Uterus (tissue), 3 donors: ENCODE measurements at regions not wholly inside any gene's neighbourhood (a gene's known extent, or its start where the extent isn't known, plus 50 kb on each side); places are given as distances from the start of the nearest gene placed in this dataset.

ENCODE experiments used
- DNase-seq, 2 donors: peaks; one replicate each; pipeline ENCODE4 v3.0.0-alpha.2; 2019 to 2020
- H3K27ac ChIP-seq, 2 donors: fragments of 200-600 bp; sonication (generic); 1 replicate in 1 of 2; 2 replicates in 1 of 2; pipeline ENCODE4 v1.5.1; 2016 to 2018
- H3K27me3 ChIP-seq, 2 donors: fragments of 200-600 bp; sonication (generic); one replicate each; pipeline ENCODE4 v1.5.1; 2018 to 2019; ENCODE audit warnings: control low read depth in 1 of 2
- H3K36me3 ChIP-seq, 2 donors: fragments of 200-600 bp; sonication (generic); one replicate each; pipeline ENCODE4 v1.5.1; 2019; ENCODE audit warnings: control low read depth in 1 of 2
- H3K4me1 ChIP-seq, 2 donors: fragments of 200-600 bp; sonication (generic); one replicate each; pipeline ENCODE4 v1.5.1; 2018 to 2019; ENCODE audit warnings: control low read depth in 1 of 2
- H3K4me3 ChIP-seq, 2 donors: fragments of 200-600 bp; sonication (generic); 1 replicate in 1 of 2; 2 replicates in 1 of 2; pipeline ENCODE4 v1.5.1; 2018 to 2019; ENCODE audit warnings: mild to moderate bottlenecking in 1 of 2
- H3K9me3 ChIP-seq, 2 donors: fragments of 200-600 bp; sonication (generic); one replicate each; pipeline ENCODE4 v1.5.1; 2019; ENCODE audit warnings: control low read depth in 1 of 2
- CTCF ChIP-seq, 4 experiments: fragments of 200-600 bp in 2 of 4; fragments of 450-650 bp in 2 of 4; sonication (generic) in 2 of 4; IDR thresholded peaks; one replicate each; pipeline ENCODE4 v1.5.1; 2016 to 2019; ENCODE audit warnings: antibody characterized with exemption in 4 of 4, mild to moderate bottlenecking in 2 of 4, moderate library complexity in 1 of 4
- POLR2A ChIP-seq, 2 donors: fragments of 450-650 bp; IDR thresholded peaks; one replicate each; pipeline ENCODE4 v1.6.1; 2016; ENCODE audit warnings: antibody characterized with exemption in 2 of 2, mild to moderate bottlenecking in 1 of 2, moderate library complexity in 1 of 2
- intact Hi-C: fragments of 100-400 bp; cut with DNase I; formaldehyde crosslinking; loops from one replicate; pipeline ENCODE4 v1.15.1; 2023; ENCODE audit warnings: low total_unique reads
- donor health status: DM: yes; HTN: yes; CAD: no.

DNA sequence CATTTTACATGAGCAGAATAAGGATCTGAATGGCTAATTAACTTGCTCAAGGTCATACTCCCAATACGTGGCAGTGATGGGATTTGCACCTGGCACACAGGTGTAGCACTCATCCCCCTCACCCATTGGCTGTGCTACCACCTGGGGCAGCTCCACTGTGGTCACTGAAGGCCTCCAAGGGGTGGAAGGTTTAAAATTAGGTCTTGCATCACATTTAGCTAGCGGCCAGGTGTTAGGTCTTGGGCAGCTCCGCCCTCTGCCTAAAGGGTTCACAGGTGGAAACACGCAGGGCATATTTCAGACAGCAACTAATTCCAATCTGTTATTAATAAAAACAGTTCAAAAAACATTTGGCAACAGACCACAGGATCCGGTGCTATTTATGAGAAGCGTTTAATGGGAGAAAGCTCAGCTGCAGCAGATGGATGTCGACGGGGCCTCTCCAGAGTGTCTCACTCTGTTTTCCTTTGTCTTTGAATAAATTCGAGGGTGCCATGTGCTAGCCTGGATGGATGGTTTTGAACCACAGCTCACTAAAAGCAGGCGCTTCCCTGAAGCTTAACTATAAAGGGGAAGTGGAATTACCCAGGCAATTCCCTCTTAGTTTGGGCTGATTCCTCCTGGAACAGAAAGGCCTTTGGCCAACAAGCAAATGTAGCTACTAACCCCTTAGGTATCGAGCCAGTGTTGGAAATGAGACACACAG lies 1017.6 kb downstream of the TYW1 start:
- TF ChIP-seq POLR2A (IDR thresholded peaks at IDR 0.05) (no peak), CTCF (IDR thresholded peaks at IDR 0.05) (no peak)
- Histone ChIP-seq H3K36me3 (no peaks in the 10 kb centered on the region), H3K9me3 (no peaks in the 10 kb centered on the region), H3K4me3 (no peak overlapping the region), H3K27ac (no peak overlapping the region), H3K4me1 (no peaks in the 10 kb centered on the region), H3K27me3 (no peaks in the 10 kb centered on the region)
- no peak for DNase-seq
- intact Hi-C loops = no loop called here

- H3K4me1 ChIP-seq = no peaks in the 10 kb centered on the region
- H3K4me3 ChIP-seq = no peak overlapping the region
- H3K27ac ChIP-seq = no peak overlapping the region
- no peaks in the 10 kb centered on the region for H3K9me3 ChIP-seq
- H3K27me3 ChIP-seq = no peaks in the 10 kb centered on the region
- no peak for TF ChIP-seq CTCF (IDR thresholded peaks at IDR 0.05)
- no peak for TF ChIP-seq POLR2A (IDR thresholded peaks at IDR 0.05)
- DNase-seq = no peak
- intact Hi-C loops = no loop called here
- no peaks in the 10 kb centered on the region for H3K36me3 ChIP-seq
These were observed 1018.7 kb downstream of the TYW1 start for GRCh38 chr7:68015122-68015977.

GRCh38 chr7:68015978-68016532 lies 1019.4 kb downstream of the TYW1 start:
- Histone ChIP-seq H3K9me3 (no peaks in the 10 kb centered on the region), H3K27me3 (no peaks in the 10 kb centered on the region), H3K27ac (no peak overlapping the region), H3K4me1 (no peaks in the 10 kb centered on the region), H3K36me3 (no peaks in the 10 kb centered on the region), H3K4me3 (no peak overlapping the region)
- DNase-seq = no peak
- intact Hi-C loops = no loop called here
- TF ChIP-seq POLR2A (IDR thresholded peaks at IDR 0.05) (no peak), CTCF (IDR thresholded peaks at IDR 0.05) (no peak)

DNA sequence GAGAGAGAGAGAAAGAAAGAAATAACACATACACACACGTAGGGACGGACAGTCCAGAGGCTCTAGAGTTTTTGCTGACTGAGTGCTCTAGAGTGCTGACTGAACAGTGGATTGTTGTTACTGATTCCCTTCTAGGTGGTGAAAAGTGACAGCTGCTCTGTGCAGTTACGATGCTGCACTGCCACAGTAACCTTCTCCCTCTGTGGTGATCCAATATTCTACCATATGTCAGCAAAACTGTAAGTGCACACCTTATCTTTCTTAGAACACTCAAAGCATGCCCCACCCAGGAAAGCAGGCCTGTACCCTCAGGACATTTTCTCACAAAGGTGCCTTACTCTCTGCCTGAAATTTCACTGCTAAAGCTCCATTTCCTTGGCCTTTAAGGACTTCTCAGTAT lies 1023.5 kb downstream of the TYW1 start:
- no peak for TF ChIP-seq POLR2A (IDR thresholded peaks at IDR 0.05)
- no peak for TF ChIP-seq CTCF (IDR thresholded peaks at IDR 0.05)
- Histone ChIP-seq H3K36me3 (no peaks in the 10 kb centered on the region), H3K4me1 (no peaks in the 10 kb centered on the region), H3K27ac (no peak overlapping the region), H3K9me3 (no peaks in the 10 kb centered on the region), H3K4me3 (no peak overlapping the region), H3K27me3 (no peaks in the 10 kb centered on the region)
- DNase-seq = no peak
- intact Hi-C loops = no loop called here

DNA sequence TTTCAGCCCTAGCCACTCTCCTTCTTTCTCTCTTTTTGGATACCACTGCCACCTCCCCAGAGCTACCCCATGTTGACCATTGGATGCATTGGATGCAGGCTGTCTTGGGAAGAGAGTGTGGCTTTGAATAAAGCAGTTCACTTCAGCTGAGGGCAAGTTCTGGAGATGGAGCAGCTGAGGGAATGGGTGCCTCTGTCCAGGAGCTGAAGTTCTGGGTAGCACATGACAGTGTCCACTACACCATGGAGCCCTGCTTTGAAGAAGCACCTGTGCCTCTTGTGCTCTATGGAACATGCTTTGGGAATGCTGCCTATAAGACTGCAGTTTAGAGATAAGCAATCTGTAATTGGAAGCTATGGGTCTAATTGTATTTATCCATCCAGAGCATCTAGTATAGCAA lies 1028.7 kb downstream of the TYW1 start:
- H3K36me3 ChIP-seq = no peaks in the 10 kb centered on the region
- no peaks in the 10 kb centered on the region for H3K9me3 ChIP-seq
- H3K4me3 ChIP-seq = no peak overlapping the region
- H3K27ac ChIP-seq = no peak overlapping the region
- H3K4me1 ChIP-seq = no peaks in the 10 kb centered on the region
- no peaks in the 10 kb centered on the region for H3K27me3 ChIP-seq
- no peak for TF ChIP-seq POLR2A (IDR thresholded peaks at IDR 0.05)
- TF ChIP-seq CTCF (IDR thresholded peaks at IDR 0.05) = no peak
- no peak for DNase-seq
- intact Hi-C loops = no loop called here
